ENCODE measurements at regions not wholly inside any gene's neighbourhood (a gene's known extent, or its start where the extent isn't known, plus 50 kb on each side); places are given as distances from the start of the nearest gene placed in this dataset.

DNA sequence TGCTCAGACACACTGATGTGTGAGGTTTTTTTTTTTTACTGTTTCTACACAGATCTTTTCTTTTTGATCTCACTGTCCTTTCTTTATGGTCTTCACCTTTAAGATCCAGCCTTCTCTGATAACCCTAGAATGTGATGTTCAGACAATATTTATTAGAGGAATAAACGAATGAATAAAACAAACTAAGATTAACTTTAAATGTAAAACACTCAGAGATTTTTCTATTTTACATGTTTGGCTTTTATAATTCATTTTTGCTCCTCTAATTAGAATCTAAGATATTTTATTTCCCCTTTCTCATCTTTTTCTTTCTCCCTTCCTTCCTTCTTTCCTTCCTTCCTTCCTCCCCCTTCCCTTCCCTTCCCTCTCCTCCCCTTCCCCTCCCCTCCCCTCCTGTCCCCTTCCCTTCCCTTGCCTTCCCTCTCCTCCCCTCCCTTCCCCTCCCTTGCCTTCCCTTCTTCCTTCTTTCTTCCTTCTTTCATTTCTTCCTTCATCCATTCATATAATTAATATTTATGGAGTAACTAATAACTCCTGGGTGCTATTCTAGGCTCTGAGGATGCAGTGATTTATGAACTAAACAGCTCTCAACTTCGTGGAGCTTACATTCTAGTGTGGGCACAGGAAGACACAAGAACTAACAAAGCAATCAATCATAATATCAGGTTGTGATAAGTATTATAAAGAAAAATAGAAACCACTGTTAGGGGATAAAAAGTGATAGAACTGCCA is 133.5 kb upstream of the TSHZ2 start:
- TF ChIP-seq, protein P1, sequence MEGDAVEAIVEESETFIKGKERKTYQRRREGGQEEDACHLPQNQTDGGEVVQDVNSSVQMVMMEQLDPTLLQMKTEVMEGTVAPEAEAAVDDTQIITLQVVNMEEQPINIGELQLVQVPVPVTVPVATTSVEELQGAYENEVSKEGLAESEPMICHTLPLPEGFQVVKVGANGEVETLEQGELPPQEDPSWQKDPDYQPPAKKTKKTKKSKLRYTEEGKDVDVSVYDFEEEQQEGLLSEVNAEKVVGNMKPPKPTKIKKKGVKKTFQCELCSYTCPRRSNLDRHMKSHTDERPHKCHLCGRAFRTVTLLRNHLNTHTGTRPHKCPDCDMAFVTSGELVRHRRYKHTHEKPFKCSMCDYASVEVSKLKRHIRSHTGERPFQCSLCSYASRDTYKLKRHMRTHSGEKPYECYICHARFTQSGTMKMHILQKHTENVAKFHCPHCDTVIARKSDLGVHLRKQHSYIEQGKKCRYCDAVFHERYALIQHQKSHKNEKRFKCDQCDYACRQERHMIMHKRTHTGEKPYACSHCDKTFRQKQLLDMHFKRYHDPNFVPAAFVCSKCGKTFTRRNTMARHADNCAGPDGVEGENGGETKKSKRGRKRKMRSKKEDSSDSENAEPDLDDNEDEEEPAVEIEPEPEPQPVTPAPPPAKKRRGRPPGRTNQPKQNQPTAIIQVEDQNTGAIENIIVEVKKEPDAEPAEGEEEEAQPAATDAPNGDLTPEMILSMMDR (conservative IDR thresholded peaks at IDR 0.05; ENCODE audit: low read length), result no peak
- TF ChIP-seq EZH2phosphoT487 (IDR thresholded peaks at IDR 0.05; ENCODE audit: borderline replicate concordance, low read depth, low read length), result no peak
